ENCODE measurements at regions not wholly inside any gene's neighbourhood (a gene's known extent, or its start where the extent isn't known, plus 50 kb on each side); places are given as distances from the start of the nearest gene placed in this dataset.
"Not testable (repeated sequence)": the region's sequence is repeated elsewhere in the genome, so short reads cannot be mapped to it uniquely, and the experiment has no call there.

DNA sequence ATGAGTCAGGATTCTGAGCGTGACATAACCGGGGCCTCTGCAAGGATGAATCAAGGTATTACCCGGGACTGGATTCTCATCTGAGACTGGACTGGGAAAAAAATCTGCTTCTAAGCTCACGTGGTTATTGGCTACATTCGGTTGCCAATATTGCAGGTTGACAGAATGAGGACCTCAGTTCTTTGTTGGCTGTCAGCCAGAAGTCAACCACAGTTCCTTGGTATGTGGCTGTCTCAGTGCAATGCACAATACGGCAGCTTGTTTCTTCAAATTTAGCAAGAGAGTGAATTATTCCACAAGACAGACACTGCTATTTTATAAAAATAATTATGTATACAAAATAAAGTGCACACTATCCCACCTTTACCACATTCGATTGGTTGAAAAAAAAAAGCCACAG, 424.2 kb downstream of the KLHL4 start:
- DNase-seq (ENCODE audit: low read depth in 2 of 2), result no peak

DNA sequence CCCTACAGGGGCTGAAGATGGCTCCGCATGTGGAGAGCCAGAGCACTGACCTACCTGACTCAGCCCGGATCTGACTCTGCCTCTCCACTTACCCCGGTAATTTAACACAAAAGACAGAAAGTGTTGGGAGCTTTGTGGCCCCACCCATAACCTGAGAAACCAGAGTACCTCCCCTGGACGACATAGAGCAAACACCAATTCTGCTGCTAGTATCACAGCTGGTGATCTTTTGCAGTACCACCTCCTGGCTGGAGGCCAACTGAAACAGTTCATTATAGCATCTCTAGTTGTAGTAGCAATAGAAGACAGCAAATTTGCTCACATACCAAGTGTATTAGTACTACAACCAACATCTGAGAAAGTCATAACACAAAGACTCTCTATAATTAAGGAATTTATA, 443.9 kb downstream of the KLHL4 start:
- DNase-seq (ENCODE audit: low read depth in 2 of 2), result no peak

DNA sequence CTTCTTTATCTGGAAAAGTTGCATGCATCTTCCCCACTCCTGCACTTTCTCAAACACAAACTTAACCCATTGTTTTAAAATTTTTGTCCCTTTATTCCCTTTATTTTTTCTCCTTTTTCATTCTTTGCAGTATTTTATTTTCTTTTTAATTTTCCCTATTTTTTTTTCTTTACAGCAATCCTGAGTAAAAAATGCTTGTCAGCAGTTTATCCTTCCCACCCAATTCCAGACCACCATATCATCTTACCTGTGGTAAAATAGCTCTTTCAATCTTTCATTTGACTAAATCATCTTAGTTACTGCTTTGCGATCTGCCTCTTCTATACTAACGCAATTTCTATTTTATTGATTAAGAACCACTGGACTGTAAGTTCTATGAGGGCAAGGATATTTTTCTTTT, 450.5 kb downstream of the KLHL4 start:
- DNase-seq (ENCODE audit: low read depth in 2 of 2), result no peak

DNA sequence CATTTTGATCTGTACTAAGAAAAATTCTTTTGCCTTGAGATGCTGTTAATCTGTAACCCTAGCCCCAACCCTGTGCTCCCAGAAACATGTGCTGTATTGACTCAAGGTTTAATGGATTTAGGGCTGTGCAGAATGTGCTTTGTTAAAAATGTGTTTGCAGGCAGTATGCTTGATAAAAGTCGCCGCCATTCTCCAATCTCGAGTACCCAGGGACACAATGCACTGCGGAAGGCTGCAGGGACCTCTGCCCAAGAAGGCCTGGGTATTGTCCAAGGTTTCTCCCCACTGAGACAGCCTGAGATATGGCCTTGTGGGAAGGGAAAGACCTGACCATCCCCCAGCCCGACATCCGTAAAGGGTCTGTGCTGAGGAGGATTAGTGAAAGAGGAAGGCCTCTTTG, 454.5 kb downstream of the KLHL4 start:
- DNase-seq (ENCODE audit: low read depth in 2 of 2), result not testable (repeated sequence)

DNA sequence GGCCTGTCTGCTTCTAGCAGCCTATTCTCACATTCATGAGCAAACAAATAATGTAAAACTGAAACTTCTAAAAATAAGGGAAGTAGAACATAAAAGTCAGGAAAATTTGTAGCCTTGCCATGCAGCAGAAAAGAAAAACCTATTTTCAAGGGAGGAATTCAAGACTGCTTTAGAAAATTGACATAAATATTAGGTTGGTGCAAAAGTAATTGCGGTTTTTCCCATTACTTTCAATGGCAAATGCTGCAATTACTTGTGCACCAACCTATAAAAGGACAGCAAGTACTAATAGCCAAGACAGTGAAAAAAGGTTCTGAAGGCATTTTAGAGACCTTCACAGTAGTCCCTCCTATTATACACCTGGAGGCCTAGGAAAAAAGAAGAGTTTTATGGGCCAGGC, 457.8 kb downstream of the KLHL4 start:
- DNase-seq (ENCODE audit: low read depth in 2 of 2), result no peak

DNA sequence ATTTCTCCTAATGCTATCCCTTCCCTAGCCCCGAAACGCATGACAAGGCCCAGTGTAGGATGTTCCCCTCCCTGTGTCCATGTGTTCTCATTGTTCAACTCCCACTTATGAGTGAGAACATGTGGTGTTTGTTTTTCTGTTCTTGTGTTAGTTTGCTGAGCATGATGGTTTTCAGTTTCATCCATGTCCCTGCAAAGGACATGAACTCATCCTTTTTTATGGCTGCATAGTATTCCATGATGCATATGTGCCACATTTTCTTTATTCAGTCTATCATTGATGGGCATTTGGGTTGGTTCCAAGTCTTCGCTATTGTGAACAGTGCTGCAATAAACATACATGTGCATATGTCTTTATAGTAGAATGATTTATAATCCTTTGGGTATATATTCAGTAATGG, 490.3 kb downstream of the KLHL4 start:
- not testable (repeated sequence) for DNase-seq (ENCODE audit: low read depth in 2 of 2)

DNA sequence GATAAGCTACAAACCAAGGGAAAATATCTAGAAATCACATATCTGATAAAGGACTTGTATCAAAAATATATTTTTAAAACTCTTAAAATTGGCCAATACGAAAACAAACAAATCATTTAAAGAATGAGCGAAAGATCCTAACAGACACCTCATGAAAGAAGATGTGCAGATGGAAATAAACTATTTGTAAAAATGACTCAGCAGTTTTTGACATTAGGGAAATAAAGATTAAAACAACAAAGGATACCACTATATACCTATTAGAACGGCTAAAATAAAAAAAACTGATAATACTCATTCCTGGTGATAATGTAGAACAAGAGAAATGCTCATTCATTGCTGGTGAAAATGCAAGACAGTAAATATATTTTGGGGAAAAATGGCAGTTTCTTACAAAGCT, 506.4 kb downstream of the KLHL4 start:
- DNase-seq (ENCODE audit: low read depth in 2 of 2), result no peak

DNA sequence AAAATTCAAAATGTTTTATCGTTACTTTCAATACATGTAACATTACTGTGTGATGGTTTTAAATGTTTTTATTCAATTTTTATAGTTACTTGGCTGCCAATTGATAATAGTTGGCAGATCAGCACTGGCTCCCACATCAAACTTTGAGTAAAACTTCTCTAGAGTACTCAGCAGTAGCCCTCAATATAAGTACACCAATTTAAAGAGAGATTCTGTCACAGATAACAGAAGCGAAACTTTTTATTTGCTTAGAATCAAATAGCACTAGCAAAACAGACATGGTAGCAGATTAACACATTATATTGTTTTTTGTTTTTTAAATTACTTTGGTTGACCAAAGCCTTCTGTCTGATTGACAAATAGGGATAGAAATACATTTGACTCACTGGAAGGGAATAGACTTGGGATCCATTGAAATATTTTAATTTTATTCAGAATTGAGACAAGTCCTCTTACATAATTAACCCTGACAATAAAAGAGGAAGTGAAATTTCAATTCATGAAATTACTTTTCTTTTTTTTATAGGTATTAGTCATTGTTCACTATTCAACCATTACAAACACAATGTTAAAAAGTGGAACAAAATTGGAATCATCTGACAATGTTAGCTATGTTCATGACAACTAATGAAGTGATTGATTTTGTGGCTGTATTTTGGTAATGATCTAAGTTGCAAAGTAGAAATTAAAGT, 554.9 kb downstream of the KLHL4 start:
- no peak for DNase-seq (ENCODE audit: low read depth in 2 of 2)

DNA sequence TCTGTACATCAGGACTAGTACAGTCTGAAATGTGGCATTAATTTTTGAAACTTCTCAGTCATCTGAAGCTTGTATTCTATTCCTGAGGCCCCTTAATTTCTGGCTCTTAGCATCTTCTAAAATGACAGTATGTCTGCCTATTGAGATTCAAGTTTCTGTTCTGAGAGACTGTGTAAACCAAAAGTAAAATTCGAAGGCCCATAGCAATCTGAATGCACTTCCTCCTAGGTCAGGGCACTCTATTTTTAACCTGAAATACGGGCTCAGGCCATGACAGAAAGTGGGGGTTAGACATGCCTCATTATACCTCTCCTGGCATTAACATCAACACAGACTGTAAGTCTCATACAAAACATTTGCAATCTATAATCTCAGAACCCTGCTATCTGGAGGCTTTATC, 584.4 kb downstream of the KLHL4 start:
- no peak for DNase-seq (ENCODE audit: low read depth in 2 of 2)

DNA sequence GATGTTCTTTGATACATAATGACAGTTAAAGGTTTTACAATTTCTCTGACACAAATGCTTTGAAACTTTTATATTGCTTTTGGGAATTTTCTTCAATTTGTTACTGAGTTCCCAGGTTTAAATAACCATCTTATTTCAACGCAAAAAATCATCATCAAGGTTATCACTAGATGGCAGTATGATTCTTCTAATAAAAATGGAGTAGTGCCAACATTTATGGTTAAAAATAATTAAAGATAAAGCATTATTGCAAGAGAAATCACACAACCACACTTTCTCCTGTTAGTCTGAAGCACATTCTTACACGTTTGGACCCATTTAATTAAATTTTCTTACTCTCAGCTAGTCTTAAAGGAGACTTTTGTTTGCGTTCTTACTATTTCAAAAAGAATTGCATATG, 611.3 kb upstream of the CPXCR1 start:
- DNase-seq (ENCODE audit: low read depth in 2 of 2), result no peak

DNA sequence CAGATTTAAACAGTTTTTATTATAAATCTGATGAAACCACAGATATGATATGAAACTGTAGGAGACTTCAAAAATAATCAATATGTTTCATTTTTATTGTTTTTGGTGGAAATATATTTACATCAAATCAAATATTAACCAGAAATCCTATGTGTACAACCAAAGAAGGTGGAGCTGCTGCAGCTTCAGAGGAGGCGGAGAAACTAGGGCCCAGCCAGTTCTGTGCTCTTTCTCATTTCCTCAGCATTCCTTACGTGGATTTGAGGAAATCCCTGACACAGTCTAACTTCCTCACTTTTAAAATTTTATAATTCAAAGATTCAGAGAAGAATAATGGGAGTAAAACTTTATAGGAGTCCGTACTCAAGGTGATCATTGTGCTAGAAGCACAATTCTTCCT, 610.7 kb upstream of the CPXCR1 start:
- DNase-seq (ENCODE audit: low read depth in 2 of 2), result no peak

DNA sequence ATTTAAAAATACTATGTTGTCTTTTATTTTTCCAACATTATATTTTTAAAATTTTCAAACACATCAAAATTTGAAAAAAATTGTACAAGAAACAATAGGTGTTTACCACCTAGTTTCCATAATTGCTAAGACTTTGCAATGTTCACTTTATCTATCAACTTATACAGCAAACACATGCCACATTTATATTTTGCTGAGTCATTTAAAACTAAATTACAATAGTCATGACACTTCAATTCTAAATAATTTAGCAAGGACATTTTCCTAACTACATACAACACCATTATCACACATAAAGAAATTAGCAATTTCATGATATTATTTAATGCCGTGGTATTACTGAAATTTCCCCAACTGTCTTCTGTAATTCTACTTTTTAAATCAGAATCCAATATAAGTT, 600.4 kb upstream of the CPXCR1 start:
- DNase-seq (ENCODE audit: low read depth in 2 of 2), result no peak

DNA sequence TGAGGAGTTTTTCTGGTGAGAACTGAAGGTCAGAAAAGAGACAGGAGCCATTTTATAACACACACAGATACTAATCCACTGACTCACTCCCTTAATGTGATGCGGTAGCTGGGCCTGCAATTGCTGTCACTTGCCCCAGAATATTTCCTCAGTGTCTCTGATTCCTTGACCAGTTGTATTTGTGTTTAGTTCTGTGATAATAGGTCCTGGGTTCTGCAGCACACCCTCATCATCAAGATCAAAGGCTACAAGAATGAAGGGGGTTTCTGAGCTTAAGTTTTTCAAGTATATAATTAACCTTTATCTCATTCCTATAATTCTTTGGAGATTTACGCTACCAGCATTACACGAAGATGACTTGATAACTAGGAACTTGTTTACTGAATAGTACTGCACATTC, 576.5 kb upstream of the CPXCR1 start:
- DNase-seq (ENCODE audit: low read depth in 2 of 2), result no peak

DNA sequence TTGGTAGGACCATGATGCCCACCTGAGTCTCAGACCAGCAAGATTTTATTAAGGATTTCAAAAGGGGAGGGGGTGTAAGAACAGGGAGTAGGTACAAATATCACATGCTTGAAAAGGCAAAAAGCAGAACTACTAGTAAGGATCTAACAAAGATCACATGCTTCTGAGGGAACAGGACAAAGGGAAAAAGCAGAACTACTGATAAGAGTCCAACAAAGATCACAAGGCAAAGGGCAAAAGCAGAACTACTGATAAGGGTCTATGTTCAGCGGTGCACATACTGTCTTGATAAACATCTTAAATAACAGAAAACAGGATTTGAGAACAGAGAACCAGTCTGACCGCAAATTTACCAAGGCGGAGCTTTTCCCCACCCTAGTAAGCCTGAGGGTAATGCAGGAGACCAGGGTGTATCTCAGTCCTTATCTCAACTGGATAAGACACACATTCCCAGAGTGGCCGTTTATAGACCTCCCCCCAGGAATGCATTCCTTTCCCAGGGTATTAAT, 573.0 kb upstream of the CPXCR1 start:
- DNase-seq (ENCODE audit: low read depth in 2 of 2), result not testable (repeated sequence)

DNA sequence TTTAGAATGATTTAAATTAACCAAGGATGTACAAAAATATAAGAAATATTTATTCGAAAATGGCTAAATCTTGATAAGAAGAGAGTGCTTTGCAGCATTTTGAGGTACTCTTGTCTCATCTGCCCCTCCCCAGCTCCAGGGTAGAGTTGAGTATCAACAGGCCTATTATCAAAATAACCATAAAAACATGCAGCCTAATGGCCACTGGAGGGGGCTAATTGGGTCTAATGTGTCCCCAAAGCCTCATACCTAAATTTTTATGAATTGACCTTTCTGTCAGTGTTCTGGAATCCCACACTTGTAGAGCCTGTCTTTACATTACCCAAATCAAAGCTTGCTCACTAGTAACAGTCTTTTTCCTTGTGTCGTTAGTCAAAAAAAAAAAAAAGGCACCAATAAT, 544.9 kb upstream of the CPXCR1 start:
- no peak for DNase-seq (ENCODE audit: low read depth in 2 of 2)

DNA sequence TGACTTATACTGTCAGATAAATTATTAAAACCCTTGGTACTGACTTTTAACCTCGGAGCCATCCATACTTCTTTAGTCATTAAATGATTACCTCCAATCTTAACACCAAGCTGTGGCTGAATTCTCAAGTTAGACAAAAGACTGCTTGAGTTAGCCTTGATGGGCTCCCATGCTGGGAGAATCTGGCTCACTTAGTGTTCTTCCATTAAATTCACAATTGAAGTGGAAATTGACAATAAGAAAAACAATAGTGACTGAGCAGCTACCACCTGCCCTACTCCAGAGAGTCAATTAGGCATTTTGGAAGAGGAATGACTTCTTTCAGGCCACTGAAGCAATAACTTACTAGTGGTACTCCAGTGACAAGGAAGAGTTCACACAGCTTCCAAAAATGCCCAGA, 503.0 kb upstream of the CPXCR1 start:
- no peak for DNase-seq (ENCODE audit: low read depth in 2 of 2)

DNA sequence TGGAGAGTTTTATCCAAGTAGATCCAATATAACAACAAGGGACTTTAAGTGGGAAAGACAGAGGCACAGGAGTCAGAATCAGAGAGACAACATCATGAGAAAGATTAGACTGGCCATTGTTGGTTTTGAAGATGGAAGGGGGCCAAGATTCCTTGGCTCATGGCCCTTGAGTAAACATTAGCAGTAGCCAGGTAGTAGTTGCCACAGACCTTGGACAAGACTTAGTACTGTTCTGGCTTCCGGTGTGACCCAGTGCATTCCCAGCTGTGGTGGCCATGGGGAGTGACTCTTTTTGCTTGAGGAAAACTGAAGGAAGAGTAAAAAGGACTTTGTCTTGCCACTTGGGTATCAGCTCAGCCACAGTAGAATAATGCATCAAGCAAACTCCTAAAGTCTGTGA, 462.2 kb upstream of the CPXCR1 start:
- DNase-seq (ENCODE audit: low read depth in 2 of 2), result no peak

DNA sequence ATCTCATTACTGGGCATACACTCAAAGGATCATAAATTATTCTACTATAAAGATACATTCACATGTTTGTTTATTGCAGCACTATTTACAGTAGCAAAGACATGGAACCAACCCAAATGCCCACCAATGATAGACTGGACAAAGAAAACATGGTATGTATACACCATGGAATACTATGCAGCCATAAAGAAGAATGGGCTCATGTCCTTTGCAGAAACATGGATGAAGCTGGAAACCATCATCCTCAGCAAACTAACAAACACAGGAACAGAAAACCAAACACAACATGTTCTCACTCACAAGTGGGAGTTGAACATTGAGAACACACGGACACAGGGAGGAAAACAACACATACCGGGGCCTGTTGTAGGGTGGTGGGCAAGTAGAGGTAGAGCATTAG, 433.1 kb upstream of the CPXCR1 start:
- DNase-seq (ENCODE audit: low read depth in 2 of 2), result not testable (repeated sequence)

DNA sequence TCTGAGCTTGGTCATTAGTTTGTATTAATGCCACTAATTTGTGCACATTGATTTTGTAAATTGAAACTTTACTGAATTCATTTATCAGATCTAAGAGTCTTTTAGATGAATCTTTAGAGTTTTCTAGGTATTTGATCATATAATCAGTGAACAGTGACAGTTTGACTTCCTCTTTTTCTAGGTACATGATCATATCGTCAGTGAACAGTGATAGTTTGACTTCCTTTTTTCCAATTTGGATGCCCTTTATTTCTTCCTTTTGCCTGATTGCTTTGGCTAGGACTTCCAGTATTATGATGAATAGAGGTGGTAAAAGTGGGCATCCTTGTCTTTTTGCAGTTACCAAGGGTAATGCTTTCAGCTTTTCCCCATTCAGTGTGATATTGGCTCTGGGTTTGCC, 421.4 kb upstream of the CPXCR1 start:
- no peak for DNase-seq (ENCODE audit: low read depth in 2 of 2)

DNA sequence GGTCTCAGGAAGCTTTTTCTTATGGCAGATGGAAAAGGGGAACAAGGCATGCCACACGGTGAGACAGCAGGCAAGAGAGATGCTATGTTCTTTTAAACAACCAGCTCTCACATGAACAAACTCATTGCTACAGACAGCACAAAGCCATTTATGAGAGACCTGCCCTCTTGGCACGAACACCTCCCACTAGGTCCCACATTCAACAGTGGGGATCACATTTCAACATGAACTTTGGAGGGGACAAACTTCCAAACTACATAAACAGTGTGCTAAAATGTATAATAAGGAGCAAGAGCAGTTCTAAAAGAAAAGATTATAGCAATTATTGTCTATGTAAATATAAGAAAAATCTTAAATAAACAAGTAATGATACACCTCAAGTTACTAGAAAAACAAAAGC, 391.8 kb upstream of the CPXCR1 start:
- DNase-seq (ENCODE audit: low read depth in 2 of 2), result no peak

DNA sequence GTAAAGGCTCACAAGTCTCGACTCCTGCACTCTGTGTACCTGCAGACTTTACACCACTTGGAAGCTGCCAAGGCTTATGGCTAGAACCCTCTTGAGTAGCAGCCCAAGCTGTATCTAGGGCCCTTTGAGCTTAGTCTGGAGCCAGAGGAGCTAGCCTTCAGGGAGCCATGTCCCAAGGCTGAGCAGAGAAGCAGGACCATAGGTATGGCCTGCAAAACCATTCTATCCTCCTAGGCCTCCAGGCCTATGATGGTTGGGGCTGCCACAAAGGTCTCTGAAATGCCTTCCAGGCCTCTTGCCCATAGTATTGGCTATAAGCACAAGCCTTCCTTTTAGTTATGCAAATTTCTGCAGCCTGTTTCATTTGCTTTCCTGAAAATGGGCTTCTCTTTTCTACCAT, 380.7 kb upstream of the CPXCR1 start:
- DNase-seq (ENCODE audit: low read depth in 2 of 2), result no peak

DNA sequence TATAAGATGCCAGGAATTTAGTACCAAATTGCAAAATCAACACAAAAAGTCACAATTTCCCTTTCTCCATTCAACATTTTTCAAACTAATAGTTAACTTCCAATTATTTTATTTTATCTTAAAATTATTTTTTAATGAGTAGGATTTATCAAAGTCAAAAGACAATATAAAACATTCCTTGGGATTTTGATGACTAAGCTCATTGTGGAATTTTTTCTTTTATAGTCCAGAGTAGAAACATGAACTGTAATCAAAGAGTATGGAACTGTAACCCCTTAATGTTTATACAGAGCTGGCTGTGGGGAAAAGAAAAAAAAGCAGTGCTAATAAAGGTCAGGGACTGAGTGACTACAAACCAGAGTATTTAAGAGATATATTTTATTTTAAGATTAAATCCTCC, 368.6 kb upstream of the CPXCR1 start:
- no peak for DNase-seq (ENCODE audit: low read depth in 2 of 2)

DNA sequence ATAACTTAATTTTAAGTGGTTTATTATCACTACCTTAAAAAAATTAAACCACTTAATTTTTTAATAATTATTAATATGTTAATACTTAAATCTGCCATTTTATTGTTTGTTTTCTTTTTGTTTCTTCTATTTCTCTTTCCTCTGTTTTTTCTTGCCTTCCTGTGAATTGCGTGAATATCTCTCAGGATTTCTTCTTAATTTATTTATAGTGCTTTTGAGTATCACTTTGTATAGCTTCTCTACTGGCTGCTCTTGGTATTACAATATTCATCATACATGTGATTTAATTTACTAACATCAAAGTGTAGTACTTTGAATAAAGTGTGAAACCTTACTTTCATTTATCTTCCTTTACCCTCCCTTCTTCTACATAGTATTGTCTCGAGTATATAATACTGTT, 349.5 kb upstream of the CPXCR1 start:
- no peak for DNase-seq (ENCODE audit: low read depth in 2 of 2)

DNA sequence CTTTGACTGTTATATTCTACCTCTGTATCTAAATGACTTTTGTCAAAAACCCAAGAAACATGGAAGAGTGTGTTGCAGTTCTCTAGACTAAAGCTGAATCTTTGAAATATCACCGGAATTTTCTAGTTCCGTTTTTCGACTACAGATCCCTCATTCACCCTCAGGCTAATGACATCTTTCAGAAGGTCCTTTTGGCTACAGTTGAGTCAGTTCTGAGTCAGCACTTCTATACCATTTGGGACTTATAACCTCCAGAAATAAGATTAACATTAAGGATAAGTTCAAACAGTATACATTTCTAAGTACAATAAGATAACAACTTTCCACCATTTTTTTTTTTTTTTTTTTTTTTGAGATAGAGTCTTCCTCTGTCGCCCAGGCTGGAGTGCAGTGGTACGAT, 331.0 kb upstream of the CPXCR1 start:
- no peak for DNase-seq (ENCODE audit: low read depth in 2 of 2)

Measured in stimulated activated CD4-positive, alpha-beta T cell treated with anti-CD3 and anti-CD28 coated beads, Interleukin-1b, Interleukin-23, amount 100 ng/mL, for 4 hours (primary cell).